Motor neuron (in vitro differentiated cells): ENCODE measurements at regions not wholly inside any gene's neighbourhood (a gene's known extent, or its start where the extent isn't known, plus 50 kb on each side); places are given as distances from the start of the nearest gene placed in this dataset.

Experiments
- ATAC-seq, 8 experiments: fragments of 200-7000 bp; cut with Tn5 transposase; replicated peaks in 6 of 8; 2 replicates each; pipeline ENCODE4 v1.8.0; 2021; ENCODE audit warnings: mild to moderate bottlenecking in 8 of 8, moderate library complexity in 8 of 8
- H3K27ac ChIP-seq, 2 donors: fragments of 250-450 bp; sonication (Bioruptor Pico); 2 replicates each; pipeline ENCODE4 v1.9.0; 2021; ENCODE audit warnings: antibody characterized with exemption in 2 of 2, mild to moderate bottlenecking in 2 of 2, moderate library complexity in 1 of 2
- H3K4me1 ChIP-seq, 2 donors: fragments of 250-450 bp; sonication (Bioruptor Pico); replicated peaks in 1 of 2; 2 replicates each; pipeline ENCODE4 v1.6.1; 2021; ENCODE audit warnings: antibody characterized with exemption in 2 of 2, mild to moderate bottlenecking in 2 of 2, moderate library complexity in 1 of 2
- H3K4me3 ChIP-seq, 5 donors: fragments of 250-450 bp; sonication (Bioruptor Pico); 2 replicates each; pipeline ENCODE4 v1.9.0; 2021; ENCODE audit warnings: antibody characterized with exemption in 5 of 5, mild to moderate bottlenecking in 5 of 5, moderate library complexity in 4 of 5
- WGBS, 10 experiments: fragments of 450-650 bp; shearing (Covaris generic); methylation state at CpG; one replicate each; pipeline ENCODE4 v1.0.0; 2022; 5-methylcytosine and 5-hydroxymethylcytosine counted together
- in situ Hi-C, 9 experiments: fragments of 400-800 bp; cut with MboI; loops; one replicate each; pipeline ENCODE4 v1.15.0; 2021; ENCODE audit warnings: low sequenced_read_pairs in 9 of 9, low pct_unique_long_range_greater_than_20kb in 2 of 9; ENCODE audit not compliant: unreplicated experiment in 9 of 9

DNA sequence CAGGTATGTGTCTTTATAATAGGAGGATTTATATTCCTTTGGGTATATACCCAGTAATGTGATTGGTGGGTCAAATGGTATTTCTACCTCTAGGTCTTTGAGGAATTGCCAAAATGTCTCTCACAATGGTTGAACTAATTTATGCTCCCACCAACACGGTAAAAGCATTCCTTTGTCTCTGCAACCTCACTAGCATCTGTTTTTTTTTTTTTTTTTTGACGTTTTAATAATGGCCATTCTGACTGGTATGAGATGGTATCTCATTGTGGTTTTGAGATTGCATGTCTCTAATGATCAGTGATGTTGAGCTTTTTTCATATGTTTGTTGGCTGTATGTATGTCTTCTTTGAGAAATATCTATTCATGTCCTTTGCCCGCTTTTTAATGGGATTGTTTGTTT, 144.9 kb upstream of the RGS17 start:
- in situ Hi-C loops: no loop called here
- WGBS, 10 experiments: 0 to 91% (median 80%) methylated on average over 1 to 3 of the region's 3 CpGs
- H3K27ac ChIP-seq: no peak overlapping the region
- H3K4me3 ChIP-seq: no peak overlapping the region
- no peak for ATAC-seq
- no peaks in the 10 kb centered on the region for H3K4me1 ChIP-seq

DNA sequence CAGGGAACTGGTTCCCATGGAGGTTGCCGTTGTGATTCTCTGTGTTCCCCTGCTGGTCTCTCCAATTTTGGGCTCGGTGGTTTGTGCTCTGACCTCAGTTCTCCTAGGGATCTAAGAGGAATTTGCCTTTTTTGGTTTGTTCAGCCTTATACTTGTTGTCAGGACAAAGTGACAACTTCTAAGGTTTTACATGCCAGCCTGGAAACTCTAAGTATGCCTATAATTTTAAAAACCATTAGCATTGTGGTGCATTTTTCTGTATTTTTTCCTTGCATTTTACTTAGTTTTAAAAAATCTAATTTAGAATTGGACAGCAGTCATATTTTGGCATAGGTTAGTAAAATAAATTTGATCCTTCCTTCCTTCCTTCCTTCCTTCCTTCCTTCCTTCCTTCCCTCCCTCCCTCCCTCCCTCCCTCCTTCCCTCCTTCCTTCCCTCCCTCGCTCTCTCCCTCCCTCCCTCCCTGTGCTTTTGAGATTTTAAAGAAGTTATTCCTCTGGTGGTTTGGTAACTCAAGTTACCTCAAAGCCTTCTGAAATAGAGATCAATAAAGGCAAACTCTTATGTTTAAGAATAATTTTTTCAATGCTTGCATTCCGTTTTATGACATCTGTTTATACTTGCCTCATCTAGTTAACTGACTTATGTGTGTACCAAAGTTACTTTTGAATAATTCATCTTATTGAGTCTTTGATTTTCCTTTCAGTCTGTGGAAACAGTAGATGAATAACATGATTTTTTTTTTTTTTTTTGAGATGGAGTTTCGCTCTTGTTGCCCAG, 141.3 kb upstream of the RGS17 start:
- no peak overlapping the region for H3K4me3 ChIP-seq
- WGBS, 10 experiments: 0 to 100% (median 74%) methylated on average over 1 to 3 of the region's 5 CpGs
- ATAC-seq: no peak
- H3K27ac ChIP-seq: no peak overlapping the region
- in situ Hi-C loops: no loop called here
- no peaks in the 10 kb centered on the region for H3K4me1 ChIP-seq

DNA sequence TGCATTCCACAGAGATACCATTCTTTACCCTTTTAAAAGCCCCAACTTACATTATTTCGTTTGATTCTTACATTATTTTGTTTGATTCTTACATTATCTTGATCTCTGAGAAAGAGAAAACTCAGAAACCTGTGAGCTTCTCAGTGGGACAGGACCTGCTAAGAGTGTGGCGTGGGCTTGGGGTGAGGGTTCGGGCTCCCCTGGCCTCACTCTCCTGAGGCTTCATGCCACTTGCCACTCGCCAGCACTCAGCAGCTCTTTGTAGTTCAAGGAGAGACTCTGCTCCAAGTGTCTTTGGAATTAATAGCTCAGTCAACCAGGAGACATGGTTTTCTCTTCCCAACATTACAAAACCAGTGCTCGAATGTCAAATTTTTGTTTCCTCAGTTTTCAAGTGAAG, 132.4 kb upstream of the RGS17 start:
- H3K27ac ChIP-seq: no peak overlapping the region
- H3K4me1 ChIP-seq: peaks cover 0 to 2% of the 10 kb centered on the region in 2 donors
- ATAC-seq: no peak
- no peak overlapping the region for H3K4me3 ChIP-seq
- in situ Hi-C loops: no loop called here
- WGBS, 10 experiments: 0 to 91% (median 64%) methylated on average over 1 to 5 of the region's 5 CpGs

DNA sequence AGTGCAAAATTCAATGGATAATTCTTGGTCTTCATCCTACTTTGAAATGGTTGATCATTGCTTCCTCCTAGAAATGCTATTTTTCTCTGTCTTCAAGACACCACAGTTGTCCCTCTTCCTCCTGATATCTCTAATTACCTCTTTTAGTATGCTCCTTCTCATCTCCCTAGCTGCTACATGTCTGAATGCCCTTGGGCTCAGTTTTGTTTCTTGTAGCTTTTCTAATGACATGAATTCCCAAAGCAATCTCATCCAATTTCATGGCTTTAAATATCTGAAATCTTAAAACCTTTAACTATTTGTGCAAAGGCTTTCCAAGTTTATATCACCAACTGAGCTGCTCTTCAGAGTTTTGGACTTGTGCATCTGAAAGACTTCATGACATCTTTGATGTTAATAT, 120.2 kb upstream of the RGS17 start:
- no peak for ATAC-seq
- H3K27ac ChIP-seq: no peak overlapping the region
- no peaks in the 10 kb centered on the region for H3K4me1 ChIP-seq
- in situ Hi-C loops: no loop called here
- H3K4me3 ChIP-seq: no peak overlapping the region

DNA sequence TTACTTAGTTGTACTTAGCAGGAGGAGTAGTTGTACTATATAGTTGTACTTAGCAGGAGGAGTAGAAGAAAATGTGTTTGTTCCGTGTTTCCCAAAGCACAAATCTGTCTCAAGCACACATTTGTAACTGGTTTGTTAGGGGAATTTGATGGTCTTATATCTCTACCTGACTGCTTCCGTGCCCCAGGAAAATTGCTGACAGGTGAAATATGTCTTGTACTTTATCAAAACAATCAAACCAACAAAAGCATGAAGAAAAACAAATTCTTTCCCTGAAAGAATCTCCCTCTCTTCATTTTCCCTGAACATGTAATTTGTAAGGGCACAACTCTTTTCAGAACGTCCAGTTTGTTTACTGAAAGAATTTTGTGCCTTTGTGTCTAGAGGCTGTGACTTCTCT, 106.6 kb upstream of the RGS17 start:
- no peak for ATAC-seq
- no peak overlapping the region for H3K27ac ChIP-seq
- in situ Hi-C loops: loop anchor here in 5 of 9 experiments (10.0 to 25.0 kb wide), 4 partner anchors 275 to 1050 kb away; no protein-coding TSS in a partner anchor
- WGBS, 10 experiments: 0 to 95% (median 50%) methylated on average over 1 to 3 of the region's 3 CpGs; no CpG with 5 or more reads in 1 of the 10 experiments
- H3K4me3 ChIP-seq: no peak overlapping the region
- H3K4me1 ChIP-seq: no peaks in the 10 kb centered on the region

DNA sequence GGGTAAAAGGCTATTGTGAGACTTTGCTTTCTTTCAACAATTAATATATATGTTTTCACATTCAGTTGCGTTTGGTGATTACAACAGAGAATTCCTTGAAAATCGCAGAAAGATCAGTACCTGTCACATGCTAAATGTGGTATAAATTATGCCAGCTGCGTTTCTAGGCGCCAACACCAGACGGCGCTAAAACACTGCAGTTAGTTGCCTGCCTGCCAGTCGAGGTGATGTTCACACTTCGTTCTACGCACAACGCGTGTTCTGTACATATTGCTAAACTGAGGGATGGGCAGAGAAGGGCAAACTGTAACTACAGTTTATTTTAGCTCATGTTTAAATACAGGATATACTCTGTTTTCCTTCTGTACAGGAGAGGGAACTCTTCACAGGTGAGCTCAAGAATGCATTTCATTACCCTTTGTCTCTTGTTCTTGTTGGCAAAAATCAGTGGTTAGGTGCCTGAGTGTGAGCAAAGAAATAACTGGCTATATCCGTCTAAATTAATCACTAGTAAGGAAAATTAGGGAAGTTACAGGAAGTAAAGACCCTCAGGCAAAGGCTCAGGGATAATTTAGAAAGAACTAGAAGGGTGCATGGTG, 100.1 kb upstream of the RGS17 start:
- ATAC-seq: peak; percentile 47 to 79 (median 55)
- 0 to 21% (median 5%) methylated on average over 3 to 12 of the region's 12 CpGs for WGBS, 10 experiments
- no peak overlapping the region for H3K27ac ChIP-seq
- H3K4me1 ChIP-seq: no peaks in the 10 kb centered on the region
- H3K4me3 ChIP-seq: no peak overlapping the region
- in situ Hi-C loops: loop anchor here in 5 of 9 experiments (10.0 to 25.0 kb wide), 4 partner anchors 281 to 1056 kb away; no protein-coding TSS in a partner anchor

DNA sequence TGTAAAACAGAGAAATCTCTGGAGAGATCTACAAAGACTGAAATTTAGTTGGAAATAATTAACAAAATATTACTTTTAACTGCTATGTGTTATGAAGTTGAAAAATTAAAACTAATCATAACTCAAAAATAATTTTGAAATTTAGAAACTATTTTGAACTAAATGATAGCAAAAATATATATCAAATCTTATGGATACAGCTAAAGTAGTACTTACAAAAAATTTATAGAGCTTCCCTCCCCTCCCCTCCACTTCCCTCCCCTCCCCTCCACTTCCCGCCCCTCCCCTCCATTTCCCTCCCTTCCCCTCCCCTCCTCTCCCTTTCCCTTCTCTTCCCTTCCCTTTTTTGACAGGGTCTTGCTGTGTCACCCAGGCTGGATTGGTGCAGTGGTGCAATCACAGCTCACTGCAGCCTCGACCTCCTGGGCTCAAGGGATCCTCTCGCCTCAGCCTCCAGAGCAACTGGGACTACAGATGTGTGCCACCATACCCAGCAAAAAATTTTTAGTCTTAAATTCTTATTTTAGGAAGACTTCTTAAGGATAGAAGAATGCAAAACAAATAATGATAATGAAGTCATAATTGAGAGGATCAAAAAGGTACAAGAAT, 87.2 kb upstream of the RGS17 start:
- Histone ChIP-seq H3K27ac (no peak overlapping the region), H3K4me3 (no peak overlapping the region), H3K4me1 (no peaks in the 10 kb centered on the region)
- ATAC-seq: no peak
- 29 to 90% (median 67%) methylated on average over 1 to 2 of the region's 3 CpGs; no CpG with 5 or more reads in 5 of the 10 experiments for WGBS, 10 experiments
- in situ Hi-C loops: no loop called here

DNA sequence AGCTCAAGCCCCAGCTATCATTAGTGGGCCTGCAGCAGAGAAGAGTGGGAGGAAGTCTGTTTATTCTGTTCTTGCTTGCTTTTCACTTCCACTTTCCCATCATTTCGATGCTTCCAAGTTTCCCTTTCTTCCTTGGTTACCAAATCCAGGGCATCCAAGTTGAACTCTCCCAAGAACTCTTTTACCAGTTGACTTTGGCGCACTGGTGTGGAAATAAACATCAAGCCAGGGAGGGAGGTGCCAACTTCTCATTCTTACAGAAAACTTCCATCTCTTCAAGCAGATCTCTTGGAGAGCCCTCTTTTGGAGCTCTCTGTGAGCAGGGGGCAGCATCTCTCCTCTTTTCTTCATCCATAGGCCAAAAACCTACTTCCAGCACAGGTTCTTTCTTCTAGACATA, 85.7 kb upstream of the RGS17 start:
- WGBS, 10 experiments: 17 to 86% (median 54%) methylated on average over 1 to 2 of the region's 2 CpGs; no CpG with 5 or more reads in 2 of the 10 experiments
- in situ Hi-C loops: no loop called here
- Histone ChIP-seq H3K4me1 (no peaks in the 10 kb centered on the region), H3K27ac (no peak overlapping the region), H3K4me3 (no peak overlapping the region)
- ATAC-seq: no peak

DNA sequence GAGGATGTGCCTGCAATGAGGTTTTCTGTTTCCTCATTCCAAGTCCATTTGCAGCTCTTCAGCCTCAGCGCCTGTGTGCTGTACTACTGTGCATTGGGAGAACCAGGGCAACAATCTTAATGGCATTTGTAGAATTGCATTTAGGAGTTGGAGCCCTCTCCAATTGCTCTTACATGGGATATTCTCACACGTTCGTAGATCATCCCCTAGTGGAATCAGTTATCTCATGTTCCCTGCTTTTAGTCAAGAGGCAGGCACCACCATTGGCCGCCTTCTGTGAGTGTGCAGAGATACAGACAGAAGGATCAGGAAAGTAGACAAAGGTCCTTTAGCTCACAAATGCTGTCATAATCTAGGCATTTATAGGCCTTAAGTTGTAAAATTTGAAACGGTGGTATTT, 84.2 kb upstream of the RGS17 start:
- in situ Hi-C loops: no loop called here
- no peak for ATAC-seq

DNA sequence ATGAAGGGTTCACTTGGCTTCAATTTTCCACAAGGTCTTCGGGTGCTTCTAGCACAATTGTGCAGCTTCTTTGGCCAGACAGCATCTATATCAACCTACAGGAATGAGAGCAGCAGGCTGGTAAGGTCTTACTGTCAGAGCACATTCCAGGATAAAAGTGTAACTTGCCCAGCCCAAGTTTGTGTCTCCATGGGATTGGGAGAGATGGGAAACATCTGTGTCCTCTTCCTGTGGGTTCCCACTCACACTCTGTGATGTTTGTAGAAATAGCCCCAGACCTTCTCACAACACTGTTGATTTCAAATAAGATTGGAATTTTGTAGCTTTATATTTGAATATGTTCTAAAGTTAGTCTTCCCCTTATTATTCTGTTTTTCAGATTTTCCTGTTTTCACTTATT, 83.4 kb upstream of the RGS17 start:
- no peak overlapping the region for H3K27ac ChIP-seq
- ATAC-seq: no peak
- in situ Hi-C loops: no loop called here
- H3K4me1 ChIP-seq: no peaks in the 10 kb centered on the region
- 0 to 100% (median 67%) methylated on average over 1 of the region's 1 CpG; no CpG with 5 or more reads in 3 of the 10 experiments for WGBS, 10 experiments
- H3K4me3 ChIP-seq: no peak overlapping the region

More for the DNA sequence above, 84.2 kb upstream of the RGS17 start:
- 33 to 100% (median 60%) methylated on average over 1 to 5 of the region's 5 CpGs; no CpG with 5 or more reads in 1 of the 10 experiments for WGBS, 10 experiments
- no peaks in the 10 kb centered on the region for H3K4me1 ChIP-seq
- H3K27ac ChIP-seq: no peak overlapping the region
- no peak overlapping the region for H3K4me3 ChIP-seq

DNA sequence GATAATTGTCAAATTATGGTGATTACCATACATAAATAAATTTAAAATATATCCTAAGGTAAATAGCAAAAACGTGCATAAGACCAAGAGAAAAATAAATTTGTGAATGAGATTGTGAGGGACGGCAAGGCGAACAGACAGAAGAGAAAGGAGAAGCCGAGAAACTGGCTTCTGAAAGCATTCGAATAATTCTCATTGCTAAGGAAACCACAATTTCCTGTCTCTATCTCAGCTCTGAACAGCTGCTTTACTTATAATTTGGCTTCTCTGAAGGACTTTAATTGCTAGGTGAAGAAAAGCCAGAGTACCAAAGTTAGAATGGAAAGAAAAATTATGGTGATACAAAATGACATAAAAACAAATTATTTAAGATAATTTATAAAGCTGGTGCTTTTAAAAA, 79.0 kb upstream of the RGS17 start:
- no peak for ATAC-seq
- in situ Hi-C loops: no loop called here
- 0 to 81% (median 56%) methylated on average over 3 to 5 of the region's 5 CpGs for WGBS, 10 experiments
- no peak overlapping the region for H3K27ac ChIP-seq
- H3K4me3 ChIP-seq: no peak overlapping the region
- no peaks in the 10 kb centered on the region for H3K4me1 ChIP-seq

DNA sequence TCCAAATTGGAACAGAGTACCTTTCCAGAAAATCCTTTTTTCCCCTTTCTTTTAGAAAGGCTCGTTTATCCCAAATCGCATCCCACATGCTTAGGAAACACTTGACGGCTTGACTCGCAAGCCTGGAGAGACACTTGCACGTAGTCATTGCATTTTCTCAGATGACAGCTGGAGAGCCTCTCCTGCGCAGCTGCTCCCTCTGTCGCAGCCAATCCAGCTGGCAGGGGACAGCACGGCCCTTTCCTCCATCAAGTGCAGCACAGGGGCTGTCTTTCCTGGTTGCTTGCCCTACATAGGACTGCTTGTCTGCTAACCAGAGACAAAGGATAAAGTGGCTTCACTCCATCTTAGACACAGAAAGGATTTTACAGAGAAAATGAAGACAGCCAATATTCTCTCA, 77.6 kb upstream of the RGS17 start:
- H3K4me3 ChIP-seq: no peak overlapping the region
- no peak overlapping the region for H3K27ac ChIP-seq
- WGBS, 10 experiments: 20 to 93% (median 83%) methylated on average over 2 to 7 of the region's 8 CpGs; no CpG with 5 or more reads in 2 of the 10 experiments
- in situ Hi-C loops: no loop called here
- H3K4me1 ChIP-seq: no peaks in the 10 kb centered on the region
- ATAC-seq: peak in 1 of 8 experiments; percentile 60

DNA sequence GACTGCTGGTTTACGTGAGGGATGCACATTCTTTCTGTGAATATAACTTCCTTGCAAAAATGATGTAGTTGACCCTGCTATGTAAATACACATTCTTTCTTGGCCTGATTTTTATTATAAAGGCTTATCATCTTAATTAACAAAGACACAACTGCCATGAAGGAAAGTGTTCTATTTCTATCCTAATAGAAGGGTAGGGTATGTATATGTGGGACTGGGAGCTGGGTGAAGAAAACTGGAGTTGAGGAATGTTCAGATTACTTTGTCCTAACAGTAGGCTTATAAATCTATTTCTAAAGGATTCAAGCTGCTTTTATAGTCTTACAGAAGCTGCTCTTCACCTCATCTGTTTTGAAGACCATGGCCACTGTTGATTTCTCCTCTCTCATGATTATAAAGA, 76.5 kb upstream of the RGS17 start:
- Histone ChIP-seq H3K4me3 (no peak overlapping the region), H3K4me1 (no peaks in the 10 kb centered on the region), H3K27ac (no peak overlapping the region)
- WGBS, 10 experiments: 67 to 100% (median 88%) methylated on average over 1 of the region's 1 CpG; no CpG with 5 or more reads in 3 of the 10 experiments
- ATAC-seq: no peak
- in situ Hi-C loops: no loop called here
